Psoas muscle (tissue), 7 donors: ENCODE measurements at regions not wholly inside any gene's neighbourhood (a gene's known extent, or its start where the extent isn't known, plus 50 kb on each side); places are given as distances from the start of the nearest gene placed in this dataset.

Experiments used
- ATAC-seq, 4 donors: fragments of 200-7000 bp; cut with Tn5 transposase; one replicate each; pipeline ENCODE4 v1.9.1; 2020; ENCODE audit warnings: moderate library complexity in 3 of 4, mild to moderate bottlenecking in 2 of 4
- DNase-seq, 2 donors: peaks; one replicate each; pipeline ENCODE4 v3.0.0-alpha.2; 2020
- H3K27ac ChIP-seq: fragments of 200-600 bp; one replicate; pipeline ENCODE4 v1.8.0; 2022
- H3K27me3 ChIP-seq, 3 donors: fragments of 200-600 bp in 1 of 3; one replicate each; pipeline versions ENCODE4 v1.6.1 to v1.8.0; 2013 to 2022; ENCODE audit warnings: low read length in 2 of 3, mild to moderate bottlenecking in 2 of 3, moderate library complexity in 1 of 3; ENCODE audit not compliant: insufficient read depth in 3 of 3
- H3K36me3 ChIP-seq, 2 donors: fragments of 200-600 bp in 1 of 2; one replicate each; pipeline versions ENCODE4 v1.6.1 to v1.8.0; 2013 to 2022; ENCODE audit warnings: low read depth in 1 of 2, mild to moderate bottlenecking in 1 of 2, moderate library complexity in 1 of 2; ENCODE audit not compliant: insufficient read depth in 1 of 2
- H3K4me1 ChIP-seq: fragments of 200-600 bp; one replicate; pipeline ENCODE4 v1.8.0; 2022
- H3K4me3 ChIP-seq: fragments of 200-600 bp; one replicate; pipeline ENCODE4 v1.8.0; 2022; ENCODE audit warnings: mild to moderate bottlenecking
- H3K9me3 ChIP-seq: fragments of 200-600 bp; one replicate; pipeline ENCODE4 v1.8.0; 2022
- CTCF ChIP-seq: fragments of 200-600 bp; IDR thresholded peaks from one replicate; pipeline ENCODE4 v1.8.0; 2022; ENCODE audit warnings: antibody characterized with exemption
- WGBS, 3 donors: extraction: QIAGEN DNeasy Blood & Tissue Kit; methylation state at CpG; one replicate each; pipeline versions ENCODE4 v1.1.6 to v1.1.7; 2013; 5-methylcytosine and 5-hydroxymethylcytosine counted together
- intact Hi-C, 2 donors: fragments of 100-400 bp; cut with DNase I; formaldehyde crosslinking; loops; one replicate each; pipeline versions ENCODE4 v1.11.0 to v1.14.2; 2022
- donor health status: healthy with polysubstance abuse.
- donor health status: DM: no; HTN: no; CAD: no; lungs with moderate emphysema.
- donor health status: Bipolar disorder and iron deficiency.
- donor health status: healthy.
- donor health status: DM: yes; HTN: yes; CAD: no.
- donor health status: DM: no; HTN: no; CAD: no.
- donor health status: DM: yes; HTN: yes; CAD: no.

GRCh38 chr18:39945076-39945475 lies 2010.0 kb upstream of the PIK3C3 start:
- Histone ChIP-seq H3K27me3 (no peaks in the 10 kb centered on the region), H3K36me3 (no peaks in the 10 kb centered on the region), H3K9me3 (no peaks in the 10 kb centered on the region), H3K4me1 (no peaks in the 10 kb centered on the region), H3K27ac (no peak overlapping the region), H3K4me3 (no peak overlapping the region)
- WGBS, 3 donors, result 53 to 63% (median 61%) methylated on average over 2 of the region's 2 CpGs
- DNase-seq (no peak), ATAC-seq (no peak)
- intact Hi-C loops, result no loop called here
- TF ChIP-seq CTCF, result no peak

GRCh38 chr18:39942702-39943101 lies 2012.3 kb upstream of the PIK3C3 start:
- ATAC-seq (no peak), DNase-seq (no peak)
- Histone ChIP-seq H3K36me3 (no peaks in the 10 kb centered on the region), H3K27ac (no peak overlapping the region), H3K9me3 (no peaks in the 10 kb centered on the region), H3K4me1 (no peaks in the 10 kb centered on the region), H3K4me3 (no peak overlapping the region), H3K27me3 (no peaks in the 10 kb centered on the region)
- 86 to 97% (median 89%) methylated on average over 2 of the region's 2 CpGs for WGBS, 3 donors
- intact Hi-C loops, result no loop called here
- TF ChIP-seq CTCF, result no peak

- DNase-seq, result no peak
- TF ChIP-seq CTCF, result no peak
- H3K27ac ChIP-seq, result no peak overlapping the region
- WGBS, 3 donors, result 63 to 73% (median 65%) methylated on average over 4 of the region's 4 CpGs
- H3K27me3 ChIP-seq, result no peaks in the 10 kb centered on the region
- no peak for ATAC-seq
- H3K4me1 ChIP-seq, result no peaks in the 10 kb centered on the region
- H3K4me3 ChIP-seq, result no peak overlapping the region
- H3K36me3 ChIP-seq, result no peaks in the 10 kb centered on the region
- no peaks in the 10 kb centered on the region for H3K9me3 ChIP-seq
- intact Hi-C loops, result no loop called here
These were observed 2016.1 kb upstream of the PIK3C3 start for GRCh38 chr18:39938676-39939608.

- DNase-seq, result no peak
These were observed 2019.4 kb upstream of the PIK3C3 start for GRCh38 chr18:39935598-39935997.

More at GRCh38 chr18:39935598-39935997, 2019.4 kb upstream of the PIK3C3 start:
- no peaks in the 10 kb centered on the region for H3K9me3 ChIP-seq
- WGBS, 3 donors, result 47 to 64% (median 60%) methylated on average over 2 of the region's 2 CpGs
- no peak overlapping the region for H3K4me3 ChIP-seq
- intact Hi-C loops, result no loop called here
- ATAC-seq, result no peak
- no peaks in the 10 kb centered on the region for H3K27me3 ChIP-seq
- no peak for TF ChIP-seq CTCF
- H3K4me1 ChIP-seq, result no peaks in the 10 kb centered on the region
- H3K36me3 ChIP-seq, result no peaks in the 10 kb centered on the region
- H3K27ac ChIP-seq, result no peak overlapping the region
